Left lung (tissue), 4 donors: ENCODE measurements at regions not wholly inside any gene's neighbourhood (a gene's known extent, or its start where the extent isn't known, plus 50 kb on each side); places are given as distances from the start of the nearest gene placed in this dataset.

Experiments used
- ATAC-seq: fragments of 200-7000 bp; cut with Tn5 transposase; one replicate; pipeline ENCODE4 v1.9.1; 2020; ENCODE audit warnings: moderate library complexity
- DNase-seq, 4 donors: peaks; one replicate each; pipeline ENCODE4 v3.0.0-alpha.2; 2013 to 2020
- H3K27ac ChIP-seq, 2 donors: fragments of 200-600 bp; sonication (generic) in 1 of 2; one replicate each; pipeline versions ENCODE4 v1.5.0 to v1.8.0; 2020 to 2021
- H3K27me3 ChIP-seq, 2 donors: fragments of 200-600 bp; sonication (generic) in 1 of 2; one replicate each; pipeline versions ENCODE4 v1.5.0 to v1.8.0; 2020 to 2021
- H3K36me3 ChIP-seq, 2 donors: fragments of 200-600 bp; sonication (generic) in 1 of 2; one replicate each; pipeline versions ENCODE4 v1.5.0 to v1.8.0; 2020 to 2021
- H3K4me1 ChIP-seq, 2 donors: fragments of 200-600 bp; one replicate each; pipeline ENCODE4 v1.8.0; 2021
- H3K4me3 ChIP-seq, 2 donors: fragments of 200-600 bp; sonication (generic) in 1 of 2; one replicate each; pipeline versions ENCODE4 v1.5.0 to v1.8.0; 2020 to 2021; ENCODE audit warnings: mild to moderate bottlenecking in 1 of 2
- H3K9me3 ChIP-seq, 2 donors: fragments of 200-600 bp; sonication (generic) in 1 of 2; one replicate each; pipeline versions ENCODE4 v1.5.0 to v1.8.0; 2020 to 2021
- CTCF ChIP-seq, 2 donors: fragments of 200-600 bp; sonication (generic) in 1 of 2; IDR thresholded peaks; one replicate each; pipeline versions ENCODE4 v1.5.0 to v1.8.0; 2021; ENCODE audit warnings: antibody characterized with exemption in 2 of 2
- intact Hi-C, 2 donors: fragments of 100-400 bp; cut with DNase I; formaldehyde crosslinking; loops; one replicate each; pipeline versions ENCODE4 v1.11.2 to v1.14.2; 2022
- donor health status: DM: no; HTN: yes; CAD: no.
- donor health status: DM: no; HTN: no; CAD: no.

GRCh38 chr2:445896-446295 is 158.0 kb upstream of the ALKAL2 start:
- Histone ChIP-seq H3K27me3 (no peaks in the 10 kb centered on the region), H3K4me3 (no peak overlapping the region), H3K9me3 (no peaks in the 10 kb centered on the region), H3K27ac (no peak overlapping the region), H3K4me1 (peaks cover 0 to 3% of the 10 kb centered on the region in 2 donors), H3K36me3 (no peaks in the 10 kb centered on the region)
- intact Hi-C loops: no loop called here
- DNase-seq (no peak), ATAC-seq (no peak)
- no peak for TF ChIP-seq CTCF (IDR thresholded peaks at IDR 0.05)

- ATAC-seq: no peak
- TF ChIP-seq CTCF (IDR thresholded peaks at IDR 0.05): no peak
These were observed 157.3 kb upstream of the ALKAL2 start for GRCh38 chr2:444937-445884.

GRCh38 chr2:443741-444140 is 155.8 kb upstream of the ALKAL2 start:
- H3K27me3 ChIP-seq: no peaks in the 10 kb centered on the region
- ATAC-seq (no peak), DNase-seq (no peak)
- no peaks in the 10 kb centered on the region for H3K36me3 ChIP-seq
- intact Hi-C loops: no loop called here
- TF ChIP-seq CTCF (IDR thresholded peaks at IDR 0.05): no peak
- H3K4me1 ChIP-seq: peaks cover 0 to 9% of the 10 kb centered on the region in 2 donors
- no peaks in the 10 kb centered on the region for H3K9me3 ChIP-seq
- H3K4me3 ChIP-seq: no peak overlapping the region
- no peak overlapping the region for H3K27ac ChIP-seq

More at GRCh38 chr2:444937-445884, 157.3 kb upstream of the ALKAL2 start:
- H3K9me3 ChIP-seq: no peaks in the 10 kb centered on the region
- no peaks in the 10 kb centered on the region for H3K27me3 ChIP-seq
- peaks cover 0 to 6% of the 10 kb centered on the region in 2 donors for H3K4me1 ChIP-seq
- H3K4me3 ChIP-seq: no peak overlapping the region
- H3K27ac ChIP-seq: no peak overlapping the region
- no peaks in the 10 kb centered on the region for H3K36me3 ChIP-seq
- intact Hi-C loops: no loop called here
- DNase-seq: no peak

GRCh38 chr2:443216-443615 is 155.3 kb upstream of the ALKAL2 start:
- Histone ChIP-seq H3K36me3 (no peaks in the 10 kb centered on the region), H3K27ac (no peak overlapping the region), H3K4me3 (no peak overlapping the region), H3K9me3 (no peaks in the 10 kb centered on the region), H3K27me3 (no peaks in the 10 kb centered on the region), H3K4me1 (peaks cover 0 to 9% of the 10 kb centered on the region in 2 donors)
- no peak for DNase-seq
- no peak for TF ChIP-seq CTCF (IDR thresholded peaks at IDR 0.05)
- no peak for ATAC-seq
- intact Hi-C loops: no loop called here

- intact Hi-C loops: no loop called here
- peak overlapping the region; percentile 3 to 13 for H3K27ac ChIP-seq
- no peaks in the 10 kb centered on the region for H3K36me3 ChIP-seq
- H3K4me3 ChIP-seq: no peak overlapping the region
- DNase-seq: no peak
- no peaks in the 10 kb centered on the region for H3K27me3 ChIP-seq
- peaks cover 3 to 9% of the 10 kb centered on the region in 2 donors for H3K4me1 ChIP-seq
- H3K9me3 ChIP-seq: no peaks in the 10 kb centered on the region
- TF ChIP-seq CTCF (IDR thresholded peaks at IDR 0.05): no peak
- peak; percentile 41 for ATAC-seq
These were observed 153.5 kb upstream of the ALKAL2 start for GRCh38 chr2:441258-442022.
